Glutamatergic neuron (in vitro differentiated cells): ENCODE measurements at regions not wholly inside any gene's neighbourhood (a gene's known extent, or its start where the extent isn't known, plus 50 kb on each side); places are given as distances from the start of the nearest gene placed in this dataset.

Experiments
- DNase-seq: peaks from one replicate; pipeline ENCODE4 v3.0.0; 2022
- H3K27ac Mint-ChIP-seq: one replicate; pipeline ENCODE4 v1.8.0; 2020; ENCODE audit warnings: mild to moderate bottlenecking, mixed read lengths, inconsistent platforms; ENCODE audit not compliant: unreplicated experiment
- H3K27me3 Mint-ChIP-seq: one replicate; pipeline ENCODE4 v1.8.0; 2020; ENCODE audit warnings: mild to moderate bottlenecking, moderate library complexity, mixed read lengths, inconsistent platforms; ENCODE audit not compliant: unreplicated experiment
- H3K36me3 Mint-ChIP-seq: one replicate; pipeline ENCODE4 v1.8.0; 2020; ENCODE audit warnings: mild to moderate bottlenecking, mixed read lengths, inconsistent platforms; ENCODE audit not compliant: unreplicated experiment
- H3K4me1 Mint-ChIP-seq: one replicate; pipeline ENCODE4 v1.8.0; 2020; ENCODE audit warnings: mild to moderate bottlenecking, low read depth, mixed read lengths, inconsistent platforms; ENCODE audit not compliant: unreplicated experiment
- H3K4me3 Mint-ChIP-seq: one replicate; pipeline ENCODE4 v1.8.0; 2020; ENCODE audit warnings: mild to moderate bottlenecking, mixed read lengths, inconsistent platforms; ENCODE audit not compliant: unreplicated experiment
- H3K9me3 Mint-ChIP-seq: one replicate; pipeline ENCODE4 v1.8.0; 2020; ENCODE audit warnings: mild to moderate bottlenecking, moderate library complexity, mixed read lengths, inconsistent platforms; ENCODE audit not compliant: unreplicated experiment
- TF ChIP-seq, protein P1 (sequence below): fragments of 200-600 bp; sonication (generic); IDR thresholded peaks from one replicate; pipeline ENCODE4 v1.5.0; 2021; ENCODE audit not compliant: partially characterized antibody, unreplicated experiment

- H3K36me3 Mint-ChIP-seq, result no peaks in the 10 kb centered on the region
- TF ChIP-seq, protein P1, sequence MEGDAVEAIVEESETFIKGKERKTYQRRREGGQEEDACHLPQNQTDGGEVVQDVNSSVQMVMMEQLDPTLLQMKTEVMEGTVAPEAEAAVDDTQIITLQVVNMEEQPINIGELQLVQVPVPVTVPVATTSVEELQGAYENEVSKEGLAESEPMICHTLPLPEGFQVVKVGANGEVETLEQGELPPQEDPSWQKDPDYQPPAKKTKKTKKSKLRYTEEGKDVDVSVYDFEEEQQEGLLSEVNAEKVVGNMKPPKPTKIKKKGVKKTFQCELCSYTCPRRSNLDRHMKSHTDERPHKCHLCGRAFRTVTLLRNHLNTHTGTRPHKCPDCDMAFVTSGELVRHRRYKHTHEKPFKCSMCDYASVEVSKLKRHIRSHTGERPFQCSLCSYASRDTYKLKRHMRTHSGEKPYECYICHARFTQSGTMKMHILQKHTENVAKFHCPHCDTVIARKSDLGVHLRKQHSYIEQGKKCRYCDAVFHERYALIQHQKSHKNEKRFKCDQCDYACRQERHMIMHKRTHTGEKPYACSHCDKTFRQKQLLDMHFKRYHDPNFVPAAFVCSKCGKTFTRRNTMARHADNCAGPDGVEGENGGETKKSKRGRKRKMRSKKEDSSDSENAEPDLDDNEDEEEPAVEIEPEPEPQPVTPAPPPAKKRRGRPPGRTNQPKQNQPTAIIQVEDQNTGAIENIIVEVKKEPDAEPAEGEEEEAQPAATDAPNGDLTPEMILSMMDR, result no peak
- peaks cover 4% of the 10 kb centered on the region for H3K4me1 Mint-ChIP-seq
- no peaks in the 10 kb centered on the region for H3K27me3 Mint-ChIP-seq
- no peak for DNase-seq
- H3K4me3 Mint-ChIP-seq, result no peak overlapping the region
- H3K27ac Mint-ChIP-seq, result no peak overlapping the region
- H3K9me3 Mint-ChIP-seq, result no peaks in the 10 kb centered on the region
Measured at GRCh38 chr18:46209161-46209560, 105.0 kb downstream of the HAUS1 start.

DNA sequence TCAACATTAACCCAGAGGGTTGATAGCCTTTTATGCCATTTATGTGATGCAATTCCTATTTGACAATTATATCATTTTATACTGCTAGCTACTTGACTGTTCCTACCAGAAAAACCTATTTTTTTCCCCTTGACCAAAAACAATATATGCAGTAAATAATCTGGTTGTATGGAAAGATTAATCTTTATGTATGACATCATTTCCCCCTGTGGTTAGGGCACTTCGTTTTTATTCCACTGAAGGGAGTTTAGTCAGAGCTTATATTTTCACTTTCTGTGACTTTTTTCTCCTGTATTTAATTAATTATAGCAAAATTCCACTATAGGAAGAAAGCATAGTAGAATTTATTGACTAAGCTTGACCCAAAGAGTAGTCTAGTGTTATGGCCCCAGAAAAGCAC is 107.6 kb downstream of the HAUS1 start:
- no peak for DNase-seq
- TF ChIP-seq, protein P1, result no peak
- peaks cover 4% of the 10 kb centered on the region for H3K4me1 Mint-ChIP-seq
- H3K27ac Mint-ChIP-seq, result no peak overlapping the region
- no peaks in the 10 kb centered on the region for H3K36me3 Mint-ChIP-seq
- H3K4me3 Mint-ChIP-seq, result no peak overlapping the region
- no peaks in the 10 kb centered on the region for H3K27me3 Mint-ChIP-seq
- H3K9me3 Mint-ChIP-seq, result no peaks in the 10 kb centered on the region

GRCh38 chr18:46212398-46212797 is 108.2 kb downstream of the HAUS1 start:
- TF ChIP-seq, protein P1, result no peak
- Mint-ChIP-seq H3K27ac (no peak overlapping the region), H3K4me1 (peaks cover 4% of the 10 kb centered on the region), H3K9me3 (no peaks in the 10 kb centered on the region), H3K36me3 (no peaks in the 10 kb centered on the region), H3K4me3 (no peak overlapping the region), H3K27me3 (no peaks in the 10 kb centered on the region)
- no peak for DNase-seq

GRCh38 chr18:46213295-46213694 is 109.1 kb downstream of the HAUS1 start:
- H3K36me3 Mint-ChIP-seq, result no peaks in the 10 kb centered on the region
- no peaks in the 10 kb centered on the region for H3K27me3 Mint-ChIP-seq
- TF ChIP-seq, protein P1, result peak; percentile 60
- no peak for DNase-seq
- no peak overlapping the region for H3K27ac Mint-ChIP-seq
- H3K4me3 Mint-ChIP-seq, result no peak overlapping the region
- no peaks in the 10 kb centered on the region for H3K9me3 Mint-ChIP-seq
- peaks cover 4% of the 10 kb centered on the region for H3K4me1 Mint-ChIP-seq

DNA sequence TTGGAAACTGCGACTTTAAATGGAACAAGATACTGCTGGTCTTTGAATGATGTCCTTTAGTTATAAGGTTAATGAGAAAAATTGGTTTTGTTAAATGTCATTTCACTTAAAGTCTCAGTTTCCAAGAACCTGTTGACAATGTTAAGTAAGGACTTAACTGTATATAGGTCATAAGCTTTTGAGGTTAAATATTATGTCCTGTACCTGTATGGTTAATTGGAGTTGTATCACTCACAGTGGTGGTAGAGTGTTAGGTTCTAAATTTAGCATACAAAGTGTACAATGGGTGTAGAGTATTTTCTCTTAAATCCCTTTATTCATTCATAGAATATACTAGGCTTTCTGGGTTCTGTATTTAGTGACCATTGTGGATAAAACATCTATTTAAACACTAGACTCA is 110.2 kb downstream of the HAUS1 start:
- no peak overlapping the region for H3K4me3 Mint-ChIP-seq
- TF ChIP-seq, protein P1, result no peak
- no peaks in the 10 kb centered on the region for H3K36me3 Mint-ChIP-seq
- H3K9me3 Mint-ChIP-seq, result no peaks in the 10 kb centered on the region
- peaks cover 4% of the 10 kb centered on the region for H3K4me1 Mint-ChIP-seq
- no peak overlapping the region for H3K27ac Mint-ChIP-seq
- no peaks in the 10 kb centered on the region for H3K27me3 Mint-ChIP-seq
- no peak for DNase-seq
